SK-N-SH (cell line): ENCODE measurements at regions not wholly inside any gene's neighbourhood (a gene's known extent, or its start where the extent isn't known, plus 50 kb on each side); places are given as distances from the start of the nearest gene placed in this dataset.

Source experiments
- EZH2phosphoT487 ChIP-seq: fragments of 200-600 bp; sonication (generic); IDR thresholded peaks from 2 replicates; pipeline ENCODE4 v1.6.1; 2017; ENCODE audit warnings: low read depth, mixed run types, mild to moderate bottlenecking, antibody characterized with exemption, moderate library complexity, borderline replicate concordance
- FOSL2 ChIP-seq: IDR thresholded peaks from 2 replicates; pipeline ENCODE4 v1.4.0; 2012; ENCODE audit warnings: low read depth, mild to moderate bottlenecking, moderate library complexity, borderline replicate concordance
- GABPA ChIP-seq: IDR thresholded peaks from 2 replicates; pipeline ENCODE4 v1.4.0; 2012; ENCODE audit warnings: low read depth, mild to moderate bottlenecking
- JUND ChIP-seq: IDR thresholded peaks from 2 replicates; pipeline ENCODE4 v1.4.0; 2012
- MAX ChIP-seq: IDR thresholded peaks from 2 replicates; pipeline ENCODE4 v1.4.0; 2012; ENCODE audit warnings: low read depth
- POLR2AphosphoS5 ChIP-seq: IDR thresholded peaks from 2 replicates; pipeline ENCODE4 v1.6.1; 2012; ENCODE audit warnings: low read depth, low read length
- RAD21 ChIP-seq: IDR thresholded peaks from 2 replicates; pipeline ENCODE4 v1.6.1; 2012; ENCODE audit warnings: mild to moderate bottlenecking, low read length
- SIN3A ChIP-seq: IDR thresholded peaks from 2 replicates; pipeline ENCODE4 v1.6.1; 2012; ENCODE audit warnings: low read depth, mild to moderate bottlenecking, low read length, moderate library complexity, borderline replicate concordance
- TCF12 ChIP-seq: IDR thresholded peaks from 2 replicates; pipeline ENCODE4 v1.4.0; 2012
- YY1 ChIP-seq: IDR thresholded peaks from 2 replicates; pipeline ENCODE4 v1.4.0; 2012; ENCODE audit warnings: low read depth, mild to moderate bottlenecking
- TF ChIP-seq, protein P1 (sequence below): fragments of 200-600 bp; sonication (generic); IDR thresholded peaks from 2 replicates; pipeline ENCODE4 v1.6.1; 2017; ENCODE audit warnings: antibody characterized with exemption, mild to moderate bottlenecking, moderate library complexity
- TF ChIP-seq, protein P2 (sequence below): IDR thresholded peaks from 2 replicates; pipeline ENCODE4 v1.6.1; 2012; ENCODE audit warnings: mild to moderate bottlenecking, low read depth, low read length, moderate library complexity
- TF ChIP-seq, protein P3 (sequence below): fragments of 150-350 bp; IDR thresholded peaks from 2 replicates; pipeline ENCODE4 v1.6.1; 2017; ENCODE audit warnings: antibody characterized with exemption, low read length, low read depth, borderline replicate concordance

DNA sequence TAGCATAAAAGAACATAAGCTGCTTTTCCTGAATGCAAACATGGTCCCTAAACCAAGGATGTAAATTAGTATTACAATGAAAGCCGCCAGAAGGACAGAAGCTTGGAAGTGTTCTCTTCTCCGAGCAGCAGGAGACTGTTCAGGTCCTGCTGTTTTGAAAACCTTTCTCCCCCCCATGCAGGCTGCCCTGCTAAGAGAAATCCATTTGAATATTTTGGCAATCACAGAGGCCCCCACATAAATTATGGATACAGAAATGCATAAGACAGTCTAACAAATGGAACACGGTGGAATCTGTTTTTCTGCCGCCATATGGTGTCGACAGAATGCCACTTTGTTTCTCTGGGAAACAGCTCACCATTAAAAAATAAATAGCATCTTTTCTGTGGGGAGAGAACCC is 600.4 kb upstream of the KLHL29 start:
- TF ChIP-seq, protein P1, sequence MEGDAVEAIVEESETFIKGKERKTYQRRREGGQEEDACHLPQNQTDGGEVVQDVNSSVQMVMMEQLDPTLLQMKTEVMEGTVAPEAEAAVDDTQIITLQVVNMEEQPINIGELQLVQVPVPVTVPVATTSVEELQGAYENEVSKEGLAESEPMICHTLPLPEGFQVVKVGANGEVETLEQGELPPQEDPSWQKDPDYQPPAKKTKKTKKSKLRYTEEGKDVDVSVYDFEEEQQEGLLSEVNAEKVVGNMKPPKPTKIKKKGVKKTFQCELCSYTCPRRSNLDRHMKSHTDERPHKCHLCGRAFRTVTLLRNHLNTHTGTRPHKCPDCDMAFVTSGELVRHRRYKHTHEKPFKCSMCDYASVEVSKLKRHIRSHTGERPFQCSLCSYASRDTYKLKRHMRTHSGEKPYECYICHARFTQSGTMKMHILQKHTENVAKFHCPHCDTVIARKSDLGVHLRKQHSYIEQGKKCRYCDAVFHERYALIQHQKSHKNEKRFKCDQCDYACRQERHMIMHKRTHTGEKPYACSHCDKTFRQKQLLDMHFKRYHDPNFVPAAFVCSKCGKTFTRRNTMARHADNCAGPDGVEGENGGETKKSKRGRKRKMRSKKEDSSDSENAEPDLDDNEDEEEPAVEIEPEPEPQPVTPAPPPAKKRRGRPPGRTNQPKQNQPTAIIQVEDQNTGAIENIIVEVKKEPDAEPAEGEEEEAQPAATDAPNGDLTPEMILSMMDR = no peak
- TF ChIP-seq, protein P2, sequence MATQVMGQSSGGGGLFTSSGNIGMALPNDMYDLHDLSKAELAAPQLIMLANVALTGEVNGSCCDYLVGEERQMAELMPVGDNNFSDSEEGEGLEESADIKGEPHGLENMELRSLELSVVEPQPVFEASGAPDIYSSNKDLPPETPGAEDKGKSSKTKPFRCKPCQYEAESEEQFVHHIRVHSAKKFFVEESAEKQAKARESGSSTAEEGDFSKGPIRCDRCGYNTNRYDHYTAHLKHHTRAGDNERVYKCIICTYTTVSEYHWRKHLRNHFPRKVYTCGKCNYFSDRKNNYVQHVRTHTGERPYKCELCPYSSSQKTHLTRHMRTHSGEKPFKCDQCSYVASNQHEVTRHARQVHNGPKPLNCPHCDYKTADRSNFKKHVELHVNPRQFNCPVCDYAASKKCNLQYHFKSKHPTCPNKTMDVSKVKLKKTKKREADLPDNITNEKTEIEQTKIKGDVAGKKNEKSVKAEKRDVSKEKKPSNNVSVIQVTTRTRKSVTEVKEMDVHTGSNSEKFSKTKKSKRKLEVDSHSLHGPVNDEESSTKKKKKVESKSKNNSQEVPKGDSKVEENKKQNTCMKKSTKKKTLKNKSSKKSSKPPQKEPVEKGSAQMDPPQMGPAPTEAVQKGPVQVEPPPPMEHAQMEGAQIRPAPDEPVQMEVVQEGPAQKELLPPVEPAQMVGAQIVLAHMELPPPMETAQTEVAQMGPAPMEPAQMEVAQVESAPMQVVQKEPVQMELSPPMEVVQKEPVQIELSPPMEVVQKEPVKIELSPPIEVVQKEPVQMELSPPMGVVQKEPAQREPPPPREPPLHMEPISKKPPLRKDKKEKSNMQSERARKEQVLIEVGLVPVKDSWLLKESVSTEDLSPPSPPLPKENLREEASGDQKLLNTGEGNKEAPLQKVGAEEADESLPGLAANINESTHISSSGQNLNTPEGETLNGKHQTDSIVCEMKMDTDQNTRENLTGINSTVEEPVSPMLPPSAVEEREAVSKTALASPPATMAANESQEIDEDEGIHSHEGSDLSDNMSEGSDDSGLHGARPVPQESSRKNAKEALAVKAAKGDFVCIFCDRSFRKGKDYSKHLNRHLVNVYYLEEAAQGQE = no peak
- TF ChIP-seq GABPA (no peak), RAD21 (no peak), YY1 (no peak), POLR2AphosphoS5 (no peak), EZH2phosphoT487 (no peak), MAX (no peak), SIN3A (no peak), TCF12 (no peak), FOSL2 (no peak), JUND (no peak)
- TF ChIP-seq, protein P3, sequence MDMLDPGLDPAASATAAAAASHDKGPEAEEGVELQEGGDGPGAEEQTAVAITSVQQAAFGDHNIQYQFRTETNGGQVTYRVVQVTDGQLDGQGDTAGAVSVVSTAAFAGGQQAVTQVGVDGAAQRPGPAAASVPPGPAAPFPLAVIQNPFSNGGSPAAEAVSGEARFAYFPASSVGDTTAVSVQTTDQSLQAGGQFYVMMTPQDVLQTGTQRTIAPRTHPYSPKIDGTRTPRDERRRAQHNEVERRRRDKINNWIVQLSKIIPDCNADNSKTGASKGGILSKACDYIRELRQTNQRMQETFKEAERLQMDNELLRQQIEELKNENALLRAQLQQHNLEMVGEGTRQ = no peak
